ENCODE measurements at regions not wholly inside any gene's neighbourhood (a gene's known extent, or its start where the extent isn't known, plus 50 kb on each side); places are given as distances from the start of the nearest gene placed in this dataset.

DNA sequence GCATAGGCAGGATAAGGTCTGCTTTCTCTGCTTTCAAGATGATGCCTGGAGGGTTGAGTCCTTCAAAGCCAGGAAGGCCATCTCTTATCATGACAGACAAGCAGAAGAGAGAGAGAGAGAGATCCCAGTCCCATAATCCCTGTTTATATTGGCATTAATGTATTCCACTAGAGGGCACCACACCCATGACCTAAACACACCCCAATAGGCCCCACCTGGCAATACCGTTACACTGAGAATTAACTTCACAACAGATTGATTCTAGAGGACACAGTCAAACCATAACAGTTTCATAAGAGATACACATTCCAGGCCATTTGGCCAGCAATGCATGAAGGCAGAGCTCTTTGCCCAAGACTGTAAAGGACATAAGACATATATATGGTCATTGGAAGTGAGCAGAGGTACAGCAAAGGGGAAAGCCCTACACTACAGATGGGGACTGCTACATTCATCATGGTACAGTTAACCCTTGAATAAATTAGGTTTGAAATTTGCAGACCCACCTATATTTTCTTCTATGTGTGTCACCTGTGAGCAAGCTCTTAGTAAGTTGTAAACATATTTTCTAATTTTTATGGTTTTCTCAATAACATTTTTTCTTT, 1516.1 kb downstream of the RPIA start:
- no peak for TF ChIP-seq YY1 (IDR thresholded peaks at IDR 0.05; ENCODE audit: insufficient read depth, insufficient read length)
- TF ChIP-seq SUZ12 (IDR thresholded peaks at IDR 0.05; ENCODE audit: extremely low read depth, insufficient read depth, insufficient read length) = no peak

Measured in NT2/D1 (cell line).